Suprapubic skin (tissue), 3 donors: ENCODE measurements at regions not wholly inside any gene's neighbourhood (a gene's known extent, or its start where the extent isn't known, plus 50 kb on each side); places are given as distances from the start of the nearest gene placed in this dataset.

Source experiments
- POLR2A ChIP-seq, 2 donors: fragments of 450-650 bp; IDR thresholded peaks; one replicate each; pipeline ENCODE4 v1.6.1; 2017; ENCODE audit warnings: antibody characterized with exemption in 2 of 2, mild to moderate bottlenecking in 2 of 2, moderate library complexity in 2 of 2
- TF ChIP-seq, protein P1 (sequence below), 2 donors: fragments of 200-600 bp in 1 of 2; fragments of 450-650 bp in 1 of 2; sonication (generic) in 1 of 2; IDR thresholded peaks; one replicate each; pipeline ENCODE4 v1.5.1; 2016 to 2019; ENCODE audit warnings: antibody characterized with exemption in 2 of 2, mild to moderate bottlenecking in 1 of 2, moderate library complexity in 1 of 2

DNA sequence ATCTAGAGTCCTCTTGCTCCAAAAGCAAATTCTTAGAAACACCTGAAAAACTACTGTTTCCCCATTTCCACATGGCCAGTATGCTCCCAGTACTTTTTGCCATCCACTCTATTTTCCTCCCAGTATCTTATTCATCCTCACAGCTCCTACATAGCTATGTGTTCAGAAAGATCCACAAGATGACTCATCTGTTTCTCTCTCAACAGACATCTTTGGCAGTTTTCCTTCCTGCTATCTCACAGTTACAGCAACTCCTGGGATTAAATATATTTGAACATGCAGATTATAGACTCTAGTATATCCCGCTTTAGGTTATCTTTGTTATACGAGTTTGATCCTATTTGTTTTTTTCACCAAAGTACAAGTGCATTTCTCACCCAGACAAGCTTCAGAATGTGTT, 675.6 kb upstream of the POT1 start:
- TF ChIP-seq POLR2A (IDR thresholded peaks at IDR 0.05), result no peak
- TF ChIP-seq, protein P1, sequence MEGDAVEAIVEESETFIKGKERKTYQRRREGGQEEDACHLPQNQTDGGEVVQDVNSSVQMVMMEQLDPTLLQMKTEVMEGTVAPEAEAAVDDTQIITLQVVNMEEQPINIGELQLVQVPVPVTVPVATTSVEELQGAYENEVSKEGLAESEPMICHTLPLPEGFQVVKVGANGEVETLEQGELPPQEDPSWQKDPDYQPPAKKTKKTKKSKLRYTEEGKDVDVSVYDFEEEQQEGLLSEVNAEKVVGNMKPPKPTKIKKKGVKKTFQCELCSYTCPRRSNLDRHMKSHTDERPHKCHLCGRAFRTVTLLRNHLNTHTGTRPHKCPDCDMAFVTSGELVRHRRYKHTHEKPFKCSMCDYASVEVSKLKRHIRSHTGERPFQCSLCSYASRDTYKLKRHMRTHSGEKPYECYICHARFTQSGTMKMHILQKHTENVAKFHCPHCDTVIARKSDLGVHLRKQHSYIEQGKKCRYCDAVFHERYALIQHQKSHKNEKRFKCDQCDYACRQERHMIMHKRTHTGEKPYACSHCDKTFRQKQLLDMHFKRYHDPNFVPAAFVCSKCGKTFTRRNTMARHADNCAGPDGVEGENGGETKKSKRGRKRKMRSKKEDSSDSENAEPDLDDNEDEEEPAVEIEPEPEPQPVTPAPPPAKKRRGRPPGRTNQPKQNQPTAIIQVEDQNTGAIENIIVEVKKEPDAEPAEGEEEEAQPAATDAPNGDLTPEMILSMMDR (IDR thresholded peaks at IDR 0.05), result no peak
